ENCODE measurements at regions not wholly inside any gene's neighbourhood (a gene's known extent, or its start where the extent isn't known, plus 50 kb on each side); places are given as distances from the start of the nearest gene placed in this dataset.
"Not testable (repeated sequence)": the region's sequence is repeated elsewhere in the genome, so short reads cannot be mapped to it uniquely, and the experiment has no call there.

GRCh38 chr14:30354439-30354838 is 204.5 kb upstream of the G2E3 start:
- no peak overlapping the region for H3K4me3 ChIP-seq (ENCODE audit: low read depth, low read length)
- H3K27ac ChIP-seq (ENCODE audit: low read depth) = no peak overlapping the region
- WGBS = 30% methylated on average over 1 of the region's 1 CpG
- no peaks in the 10 kb centered on the region for H3K36me3 ChIP-seq (ENCODE audit: insufficient read depth)
- no peak for DNase-seq (ENCODE audit: extremely low spot score)
- H3K4me1 ChIP-seq (ENCODE audit: insufficient read depth) = no peaks in the 10 kb centered on the region

GRCh38 chr14:30355431-30355913 is 203.5 kb upstream of the G2E3 start:
- DNase-seq (ENCODE audit: extremely low spot score) = no peak
- H3K36me3 ChIP-seq (ENCODE audit: insufficient read depth) = no peaks in the 10 kb centered on the region
- no peak overlapping the region for H3K4me3 ChIP-seq (ENCODE audit: low read depth, low read length)
- no peaks in the 10 kb centered on the region for H3K4me1 ChIP-seq (ENCODE audit: insufficient read depth)
- no peak overlapping the region for H3K27ac ChIP-seq (ENCODE audit: low read depth)
- WGBS = 65% methylated on average over 5 of the region's 5 CpGs

GRCh38 chr14:30356438-30357202 is 202.3 kb upstream of the G2E3 start:
- Histone ChIP-seq H3K4me3 (ENCODE audit: low read depth, low read length) (no peak overlapping the region), H3K4me1 (ENCODE audit: insufficient read depth) (no peaks in the 10 kb centered on the region), H3K27ac (ENCODE audit: low read depth) (no peak overlapping the region), H3K36me3 (ENCODE audit: insufficient read depth) (no peaks in the 10 kb centered on the region)
- no peak for DNase-seq (ENCODE audit: extremely low spot score)
- 62% methylated on average over 7 of the region's 7 CpGs for WGBS

- Histone ChIP-seq H3K36me3 (ENCODE audit: insufficient read depth) (no peaks in the 10 kb centered on the region), H3K4me3 (ENCODE audit: low read depth, low read length) (no peak overlapping the region), H3K27ac (ENCODE audit: low read depth) (no peak overlapping the region), H3K4me1 (ENCODE audit: insufficient read depth) (no peaks in the 10 kb centered on the region)
- DNase-seq (ENCODE audit: extremely low spot score) = no peak
- WGBS = 90% methylated on average over 8 of the region's 8 CpGs
These were observed 201.2 kb upstream of the G2E3 start for GRCh38 chr14:30357791-30358190.

- DNase-seq (ENCODE audit: extremely low spot score) = no peak
These were observed 196.4 kb upstream of the G2E3 start for GRCh38 chr14:30362369-30363218.

GRCh38 chr14:30363219-30363880 is 195.6 kb upstream of the G2E3 start:
- WGBS = 93% methylated on average over 18 of the region's 27 CpGs
- not testable (repeated sequence) for H3K4me1 ChIP-seq (ENCODE audit: insufficient read depth); DNase-seq (ENCODE audit: extremely low spot score); H3K4me3 ChIP-seq (ENCODE audit: low read depth, low read length); H3K36me3 ChIP-seq (ENCODE audit: insufficient read depth); H3K27ac ChIP-seq (ENCODE audit: low read depth)

More at GRCh38 chr14:30362369-30363218, 196.4 kb upstream of the G2E3 start:
- H3K27ac ChIP-seq (ENCODE audit: low read depth) = no peak overlapping the region
- WGBS = 42% methylated on average over 10 of the region's 10 CpGs
- H3K36me3 ChIP-seq (ENCODE audit: insufficient read depth) = no peaks in the 10 kb centered on the region
- no peak overlapping the region for H3K4me3 ChIP-seq (ENCODE audit: low read depth, low read length)
- no peaks in the 10 kb centered on the region for H3K4me1 ChIP-seq (ENCODE audit: insufficient read depth)

- H3K4me3 ChIP-seq (ENCODE audit: low read depth, low read length) = no peak overlapping the region
- DNase-seq (ENCODE audit: extremely low spot score) = no peak
- 92% methylated on average over 6 of the region's 6 CpGs for WGBS
- H3K4me1 ChIP-seq (ENCODE audit: insufficient read depth) = no peaks in the 10 kb centered on the region
- no peaks in the 10 kb centered on the region for H3K36me3 ChIP-seq (ENCODE audit: insufficient read depth)
- H3K27ac ChIP-seq (ENCODE audit: low read depth) = no peak overlapping the region
These were observed 189.3 kb upstream of the G2E3 start for GRCh38 chr14:30369502-30370180.

- no peaks in the 10 kb centered on the region for H3K4me1 ChIP-seq (ENCODE audit: insufficient read depth)
- H3K4me3 ChIP-seq (ENCODE audit: low read depth, low read length) = no peak overlapping the region
- 91% methylated on average over 2 of the region's 2 CpGs for WGBS
- no peaks in the 10 kb centered on the region for H3K36me3 ChIP-seq (ENCODE audit: insufficient read depth)
- no peak for DNase-seq (ENCODE audit: extremely low spot score)
- H3K27ac ChIP-seq (ENCODE audit: low read depth) = no peak overlapping the region
These were observed 185.9 kb upstream of the G2E3 start for GRCh38 chr14:30373053-30373452.

GRCh38 chr14:30373526-30373925 is 185.4 kb upstream of the G2E3 start:
- DNase-seq (ENCODE audit: extremely low spot score) = no peak
- Histone ChIP-seq H3K4me1 (ENCODE audit: insufficient read depth) (no peaks in the 10 kb centered on the region), H3K4me3 (ENCODE audit: low read depth, low read length) (no peak overlapping the region), H3K36me3 (ENCODE audit: insufficient read depth) (no peaks in the 10 kb centered on the region), H3K27ac (ENCODE audit: low read depth) (no peak overlapping the region)
- 89% methylated on average over 2 of the region's 2 CpGs for WGBS

GRCh38 chr14:30375296-30375892 is 183.6 kb upstream of the G2E3 start:
- H3K4me3 ChIP-seq (ENCODE audit: low read depth, low read length) = no peak overlapping the region
- WGBS = 54% methylated on average over 5 of the region's 5 CpGs
- no peaks in the 10 kb centered on the region for H3K4me1 ChIP-seq (ENCODE audit: insufficient read depth)
- no peaks in the 10 kb centered on the region for H3K36me3 ChIP-seq (ENCODE audit: insufficient read depth)
- no peak overlapping the region for H3K27ac ChIP-seq (ENCODE audit: low read depth)
- DNase-seq (ENCODE audit: extremely low spot score) = no peak

- 37% methylated on average over 2 of the region's 2 CpGs for WGBS
- DNase-seq (ENCODE audit: extremely low spot score) = peak; percentile 41
- no peaks in the 10 kb centered on the region for H3K4me1 ChIP-seq (ENCODE audit: insufficient read depth)
- no peak overlapping the region for H3K27ac ChIP-seq (ENCODE audit: low read depth)
- no peaks in the 10 kb centered on the region for H3K36me3 ChIP-seq (ENCODE audit: insufficient read depth)
- no peak overlapping the region for H3K4me3 ChIP-seq (ENCODE audit: low read depth, low read length)
These were observed 177.0 kb upstream of the G2E3 start for GRCh38 chr14:30381861-30382480.

GRCh38 chr14:30385925-30386324 is 173.0 kb upstream of the G2E3 start:
- DNase-seq (ENCODE audit: extremely low spot score) = no peak
- WGBS = 91% methylated on average over 1 of the region's 1 CpG
- Histone ChIP-seq H3K4me1 (ENCODE audit: insufficient read depth) (no peaks in the 10 kb centered on the region), H3K36me3 (ENCODE audit: insufficient read depth) (no peaks in the 10 kb centered on the region), H3K4me3 (ENCODE audit: low read depth, low read length) (no peak overlapping the region), H3K27ac (ENCODE audit: low read depth) (no peak overlapping the region)
